ENCODE measurements at regions not wholly inside any gene's neighbourhood (a gene's known extent, or its start where the extent isn't known, plus 50 kb on each side); places are given as distances from the start of the nearest gene placed in this dataset.

GRCh38 chr6:165090242-165090641 lies 219.2 kb downstream of the C6orf118 start:
- Histone ChIP-seq H3K9me3 (ENCODE audit: low read length) (no peaks in the 10 kb centered on the region), H3K9ac (ENCODE audit: low read length) (no peak overlapping the region), H3K4me3 (ENCODE audit: low read length) (no peak overlapping the region), H3K9me2 (ENCODE audit: insufficient read depth, low read length) (no peaks in the 10 kb centered on the region), H3K27ac (ENCODE audit: low read length) (no peak overlapping the region), H3K27me3 (ENCODE audit: insufficient read depth, low read depth, low read length) (no peaks in the 10 kb centered on the region), H3K36me3 (ENCODE audit: insufficient read depth, low read length) (no peaks in the 10 kb centered on the region), H2AFZ (ENCODE audit: low read depth, low read length) (no peak overlapping the region), H3K4me2 (ENCODE audit: low read length) (no peak overlapping the region), H3F3A (ENCODE audit: insufficient read depth, low read length, poor library complexity, severe bottlenecking) (no peaks in the 10 kb centered on the region), H4K20me1 (ENCODE audit: insufficient read depth) (no peaks in the 10 kb centered on the region), H3K79me2 (replicated peaks; ENCODE audit: insufficient read depth, low read length) (no peaks in the 10 kb centered on the region)
- TF ChIP-seq EP300 (conservative IDR thresholded peaks at IDR 0.05; ENCODE audit: poor library complexity, severe bottlenecking) = no peak
- TF ChIP-seq POLR2AphosphoS5 (IDR thresholded peaks at IDR 0.05) = no peak
- TF ChIP-seq EZH2 (IDR thresholded peaks at IDR 0.05; ENCODE audit: borderline replicate concordance, insufficient read depth, low read length, poor library complexity, severe bottlenecking) = no peak
- TF ChIP-seq TAF1 (IDR thresholded peaks at IDR 0.05; ENCODE audit: low read depth) = no peak
- TF ChIP-seq, protein P1, sequence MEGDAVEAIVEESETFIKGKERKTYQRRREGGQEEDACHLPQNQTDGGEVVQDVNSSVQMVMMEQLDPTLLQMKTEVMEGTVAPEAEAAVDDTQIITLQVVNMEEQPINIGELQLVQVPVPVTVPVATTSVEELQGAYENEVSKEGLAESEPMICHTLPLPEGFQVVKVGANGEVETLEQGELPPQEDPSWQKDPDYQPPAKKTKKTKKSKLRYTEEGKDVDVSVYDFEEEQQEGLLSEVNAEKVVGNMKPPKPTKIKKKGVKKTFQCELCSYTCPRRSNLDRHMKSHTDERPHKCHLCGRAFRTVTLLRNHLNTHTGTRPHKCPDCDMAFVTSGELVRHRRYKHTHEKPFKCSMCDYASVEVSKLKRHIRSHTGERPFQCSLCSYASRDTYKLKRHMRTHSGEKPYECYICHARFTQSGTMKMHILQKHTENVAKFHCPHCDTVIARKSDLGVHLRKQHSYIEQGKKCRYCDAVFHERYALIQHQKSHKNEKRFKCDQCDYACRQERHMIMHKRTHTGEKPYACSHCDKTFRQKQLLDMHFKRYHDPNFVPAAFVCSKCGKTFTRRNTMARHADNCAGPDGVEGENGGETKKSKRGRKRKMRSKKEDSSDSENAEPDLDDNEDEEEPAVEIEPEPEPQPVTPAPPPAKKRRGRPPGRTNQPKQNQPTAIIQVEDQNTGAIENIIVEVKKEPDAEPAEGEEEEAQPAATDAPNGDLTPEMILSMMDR (IDR thresholded peaks at IDR 0.05; ENCODE audit: poor library complexity, severe bottlenecking) = no peak
- TF ChIP-seq RAD21 (conservative IDR thresholded peaks at IDR 0.05) = no peak
- no peak for TF ChIP-seq SMC3 (conservative IDR thresholded peaks at IDR 0.05; ENCODE audit: poor library complexity)
- TF ChIP-seq REST (IDR thresholded peaks at IDR 0.05; ENCODE audit: borderline replicate concordance) = no peak
- no peak for TF ChIP-seq MXI1 (conservative IDR thresholded peaks at IDR 0.05; ENCODE audit: poor library complexity, severe bottlenecking)

- TF ChIP-seq POLR2AphosphoS5 (IDR thresholded peaks at IDR 0.05) = no peak
- TF ChIP-seq EZH2 (IDR thresholded peaks at IDR 0.05; ENCODE audit: borderline replicate concordance, insufficient read depth, low read length, poor library complexity, severe bottlenecking) = no peak
- no peak for TF ChIP-seq SMC3 (conservative IDR thresholded peaks at IDR 0.05; ENCODE audit: poor library complexity)
- no peak for TF ChIP-seq REST (IDR thresholded peaks at IDR 0.05; ENCODE audit: borderline replicate concordance)
- TF ChIP-seq TAF1 (IDR thresholded peaks at IDR 0.05; ENCODE audit: low read depth) = no peak
- TF ChIP-seq, protein P1 (IDR thresholded peaks at IDR 0.05; ENCODE audit: poor library complexity, severe bottlenecking) = no peak
- no peak for TF ChIP-seq MXI1 (conservative IDR thresholded peaks at IDR 0.05; ENCODE audit: poor library complexity, severe bottlenecking)
- TF ChIP-seq RAD21 (conservative IDR thresholded peaks at IDR 0.05) = no peak
- no peak for TF ChIP-seq EP300 (conservative IDR thresholded peaks at IDR 0.05; ENCODE audit: poor library complexity, severe bottlenecking)
- no peak overlapping the region for H3K27ac ChIP-seq (ENCODE audit: low read length)
- no peaks in the 10 kb centered on the region for H3K27me3 ChIP-seq (ENCODE audit: insufficient read depth, low read depth, low read length)
- H3K9ac ChIP-seq (ENCODE audit: low read length) = no peak overlapping the region
- no peak overlapping the region for H3K4me2 ChIP-seq (ENCODE audit: low read length)
- H3F3A ChIP-seq (ENCODE audit: insufficient read depth, low read length, poor library complexity, severe bottlenecking) = no peaks in the 10 kb centered on the region
- H2AFZ ChIP-seq (ENCODE audit: low read depth, low read length) = no peak overlapping the region
- no peaks in the 10 kb centered on the region for H3K9me2 ChIP-seq (ENCODE audit: insufficient read depth, low read length)
- no peaks in the 10 kb centered on the region for H3K36me3 ChIP-seq (ENCODE audit: insufficient read depth, low read length)
- no peak overlapping the region for H3K4me3 ChIP-seq (ENCODE audit: low read length)
- H3K79me2 ChIP-seq (replicated peaks; ENCODE audit: insufficient read depth, low read length) = no peaks in the 10 kb centered on the region
- H3K9me3 ChIP-seq (ENCODE audit: low read length) = no peaks in the 10 kb centered on the region
- H4K20me1 ChIP-seq (ENCODE audit: insufficient read depth) = no peaks in the 10 kb centered on the region
Observed at GRCh38 chr6:165086814-165087213, 222.6 kb downstream of the C6orf118 start.

Data from neural cell (in vitro differentiated cells).